HEK293T (cell line): ENCODE measurements at regions not wholly inside any gene's neighbourhood (a gene's known extent, or its start where the extent isn't known, plus 50 kb on each side); places are given as distances from the start of the nearest gene placed in this dataset.

Experiments
- CTCF ChIA-PET: fragments of 350-600 bp; formaldehyde crosslinking; extraction: SDS; loops from one replicate; lab custom pipeline; 2021; ENCODE audit warnings: antibody characterized with exemption, inconsistent platforms; lab: Yijun Ruan, JAX
- POLR2A ChIA-PET: fragments of 350-600 bp; formaldehyde crosslinking; extraction: SDS; loops from one replicate; lab custom pipeline; 2020; ENCODE audit warnings: antibody characterized with exemption, inconsistent platforms; lab: Yijun Ruan, JAX
- DNase-seq: peaks from one replicate; pipeline ENCODE4 v3.0.0; 2012; ENCODE audit warnings: mixed read lengths; ENCODE audit errors: extremely low spot score
- ARNT ChIP-seq: fragments of 450-650 bp; IDR thresholded peaks from 2 replicates; pipeline ENCODE4 v1.6.1; 2017; ENCODE audit warnings: mild to moderate bottlenecking
- BHLHE40 ChIP-seq: fragments of 450-650 bp; IDR thresholded peaks from 2 replicates; pipeline ENCODE4 v1.6.1; 2016; ENCODE audit warnings: mild to moderate bottlenecking, moderate library complexity, borderline replicate concordance
- CTBP1 ChIP-seq: fragments of 450-650 bp; IDR thresholded peaks from 2 replicates; pipeline ENCODE4 v1.6.1; 2016; ENCODE audit warnings: borderline replicate concordance
- ELF4 ChIP-seq: fragments of 450-650 bp; IDR thresholded peaks from 2 replicates; pipeline ENCODE4 v1.6.1; 2017; ENCODE audit warnings: antibody characterized with exemption
- FOXA1 ChIP-seq: fragments of 450-650 bp; IDR thresholded peaks from 2 replicates; pipeline ENCODE4 v1.6.1; 2016; ENCODE audit warnings: mild to moderate bottlenecking
- FOXK2 ChIP-seq: fragments of 450-650 bp; IDR thresholded peaks from 2 replicates; pipeline ENCODE4 v1.6.1; 2016; ENCODE audit warnings: mild to moderate bottlenecking
- FOXM1 ChIP-seq: fragments of 450-650 bp; IDR thresholded peaks from 2 replicates; pipeline ENCODE4 v1.6.1; 2017; ENCODE audit warnings: mild to moderate bottlenecking, borderline replicate concordance
- HDGF ChIP-seq: fragments of 450-650 bp; IDR thresholded peaks from 2 replicates; pipeline ENCODE4 v1.6.1; 2017; ENCODE audit warnings: antibody characterized with exemption, borderline replicate concordance
- L3MBTL2 ChIP-seq: fragments of 450-650 bp; conservative IDR thresholded peaks from 2 replicates; pipeline ENCODE4 v1.6.1; 2016; ENCODE audit warnings: mild to moderate bottlenecking
- LEF1 ChIP-seq: fragments of 450-650 bp; IDR thresholded peaks from 2 replicates; pipeline ENCODE4 v1.6.1; 2017; ENCODE audit warnings: mild to moderate bottlenecking, borderline replicate concordance
- NFRKB ChIP-seq: fragments of 450-650 bp; IDR thresholded peaks from 2 replicates; pipeline ENCODE4 v1.6.1; 2016; ENCODE audit warnings: mild to moderate bottlenecking, moderate library complexity
- PKNOX1 ChIP-seq: fragments of 450-650 bp; IDR thresholded peaks from 2 replicates; pipeline ENCODE4 v1.6.1; 2016
- SP1 ChIP-seq: fragments of 450-650 bp; IDR thresholded peaks from 2 replicates; pipeline ENCODE4 v1.6.1; 2017
- SUZ12 ChIP-seq: fragments of 450-650 bp; IDR thresholded peaks from 2 replicates; pipeline ENCODE4 v1.6.1; 2016; ENCODE audit warnings: mild to moderate bottlenecking
- TARDBP ChIP-seq: fragments of 450-650 bp; IDR thresholded peaks from 2 replicates; pipeline ENCODE4 v1.6.1; 2016
- ZNF384 ChIP-seq: fragments of 450-650 bp; IDR thresholded peaks from 2 replicates; pipeline ENCODE4 v1.6.1; 2016

GRCh38 chr5:8157320-8157822, 288.4 kb downstream of the MTRR start:
- no peak for DNase-seq
- ChIA-PET POLR2A (no interaction called here), CTCF (no interaction called here)
- no peak for TF ChIP-seq FOXK2
- no peak for TF ChIP-seq ARNT
- no peak for TF ChIP-seq NFRKB
- TF ChIP-seq FOXM1 = no peak
- TF ChIP-seq SUZ12 = no peak
- no peak for TF ChIP-seq LEF1
- no peak for TF ChIP-seq FOXA1
- no peak for TF ChIP-seq HDGF
- TF ChIP-seq PKNOX1 = no peak
- TF ChIP-seq ZNF384 = no peak
- no peak for TF ChIP-seq TARDBP
- TF ChIP-seq CTBP1 = no peak
- TF ChIP-seq BHLHE40 = no peak
- no peak for TF ChIP-seq ELF4
- TF ChIP-seq SP1 = no peak
- TF ChIP-seq L3MBTL2 = no peak

- no peak for DNase-seq
- POLR2A ChIA-PET = no interaction called here
Observed at GRCh38 chr5:8176101-8176693, 307.2 kb downstream of the MTRR start.

GRCh38 chr5:8184455-8185063, 315.6 kb downstream of the MTRR start:
- DNase-seq = peak; percentile 54
- ChIA-PET POLR2A (no interaction called here), CTCF (interaction anchor here (1.2 kb wide), 1 partner anchor 14 kb away, joined by 3 read pairs; no protein-coding TSS in a partner anchor)
- TF ChIP-seq ELF4 = no peak
- TF ChIP-seq NFRKB = no peak
- TF ChIP-seq ARNT = no peak

More at GRCh38 chr5:8176101-8176693, 307.2 kb downstream of the MTRR start:
- CTCF ChIA-PET = no interaction called here
- TF ChIP-seq ARNT = no peak
- TF ChIP-seq LEF1 = no peak
- TF ChIP-seq BHLHE40 = no peak
- no peak for TF ChIP-seq SUZ12
- no peak for TF ChIP-seq L3MBTL2
- TF ChIP-seq FOXK2 = no peak
- no peak for TF ChIP-seq PKNOX1
- TF ChIP-seq SP1 = no peak
- no peak for TF ChIP-seq CTBP1
- TF ChIP-seq FOXM1 = no peak
- TF ChIP-seq TARDBP = no peak
- no peak for TF ChIP-seq ZNF384
- TF ChIP-seq NFRKB = no peak
- no peak for TF ChIP-seq FOXA1
- TF ChIP-seq HDGF = no peak
- TF ChIP-seq ELF4 = no peak

GRCh38 chr5:8185852-8186251, 316.9 kb downstream of the MTRR start:
- POLR2A ChIA-PET = no interaction called here
- CTCF ChIA-PET = no interaction called here
- DNase-seq = no peak
- no peak for TF ChIP-seq SP1
- TF ChIP-seq HDGF = no peak
- no peak for TF ChIP-seq BHLHE40
- no peak for TF ChIP-seq FOXK2
- no peak for TF ChIP-seq ARNT
- no peak for TF ChIP-seq ZNF384
- no peak for TF ChIP-seq ELF4
- no peak for TF ChIP-seq SUZ12
- TF ChIP-seq L3MBTL2 = no peak
- no peak for TF ChIP-seq LEF1
- no peak for TF ChIP-seq PKNOX1
- TF ChIP-seq NFRKB = no peak

- POLR2A ChIA-PET = no interaction called here
Observed at GRCh38 chr5:8188874-8189565, 320.1 kb downstream of the MTRR start.

GRCh38 chr5:8192840-8193239, 323.9 kb downstream of the MTRR start:
- DNase-seq = no peak
- POLR2A ChIA-PET = no interaction called here
- TF ChIP-seq SUZ12 (no peak), FOXM1 (no peak), ARNT (no peak), L3MBTL2 (no peak), FOXK2 (no peak), BHLHE40 (no peak), SP1 (no peak), FOXA1 (no peak), HDGF (no peak), TARDBP (no peak), ELF4 (no peak), ZNF384 (no peak), NFRKB (no peak), PKNOX1 (no peak), LEF1 (no peak), CTBP1 (no peak)
- CTCF ChIA-PET = no interaction called here

More at GRCh38 chr5:8188874-8189565, 320.1 kb downstream of the MTRR start:
- CTCF ChIA-PET = no interaction called here
- DNase-seq = no peak
- no peak for TF ChIP-seq SUZ12
